Gastroesophageal sphincter (tissue), 4 donors: ENCODE measurements at regions not wholly inside any gene's neighbourhood (a gene's known extent, or its start where the extent isn't known, plus 50 kb on each side); places are given as distances from the start of the nearest gene placed in this dataset.

Experiments
- ATAC-seq: fragments of 150-250 bp; one replicate; pipeline ENCODE4 v1.9.1; 2016; ENCODE audit warnings: mild to moderate bottlenecking, moderate library complexity
- H3K27ac ChIP-seq, 4 donors: fragments of 200-600 bp; sonication (generic) in 3 of 4; 1 replicate in 3 of 4; 2 replicates in 1 of 4; pipeline ENCODE4 v1.5.1; 2016 to 2019
- H3K27me3 ChIP-seq: fragments of 200-600 bp; sonication (generic); one replicate; pipeline ENCODE4 v1.5.1; 2019
- H3K36me3 ChIP-seq, 2 donors: fragments of 200-600 bp; sonication (generic); one replicate each; pipeline ENCODE4 v1.5.1; 2019; ENCODE audit warnings: control low read depth in 1 of 2
- H3K4me1 ChIP-seq, 3 donors: fragments of 200-600 bp; sonication (generic); 1 replicate in 2 of 3; 2 replicates in 1 of 3; pipeline ENCODE4 v1.5.1; 2016 to 2019; ENCODE audit warnings: control low read depth in 2 of 3
- H3K4me3 ChIP-seq, 2 donors: fragments of 200-600 bp; sonication (generic); one replicate each; pipeline ENCODE4 v1.5.1; 2019; ENCODE audit warnings: mild to moderate bottlenecking in 1 of 2, moderate library complexity in 1 of 2
- H3K9me3 ChIP-seq, 3 donors: fragments of 200-600 bp; sonication (generic); one replicate each; pipeline ENCODE4 v1.5.1; 2017 to 2019; ENCODE audit warnings: control low read depth in 2 of 3
- CTCF ChIP-seq, 4 experiments: fragments of 200-600 bp in 2 of 4; fragments of 450-650 bp in 2 of 4; sonication (generic) in 1 of 4; IDR thresholded peaks; one replicate each; pipeline ENCODE4 v1.5.1; 2017 to 2019; ENCODE audit warnings: antibody characterized with exemption in 4 of 4, mild to moderate bottlenecking in 2 of 4, moderate library complexity in 2 of 4
- EP300 ChIP-seq: sonication (generic); formaldehyde crosslinking; IDR thresholded peaks from one replicate; pipeline ENCODE4 v1.6.1; 2017; ENCODE audit warnings: antibody characterized with exemption, mild to moderate bottlenecking
- POLR2A ChIP-seq, 2 donors: fragments of 450-650 bp; IDR thresholded peaks; one replicate each; pipeline ENCODE4 v1.6.1; 2017; ENCODE audit warnings: antibody characterized with exemption in 2 of 2, mild to moderate bottlenecking in 2 of 2, moderate library complexity in 1 of 2
- POLR2AphosphoS5 ChIP-seq: sonication (generic); formaldehyde crosslinking; IDR thresholded peaks from one replicate; pipeline ENCODE4 v1.6.1; 2017; ENCODE audit warnings: antibody characterized with exemption
- WGBS, 2 donors: methylation state at CpG; one replicate each; pipeline ENCODE4 v1.1.5; 2018; ENCODE audit warnings: low coverage in 1 of 2; 5-methylcytosine and 5-hydroxymethylcytosine counted together

GRCh38 chr10:4231439-4231838, 446.4 kb upstream of the KLF6 start:
- Histone ChIP-seq H3K27ac (no peak overlapping the region), H3K4me1 (no peaks in the 10 kb centered on the region), H3K36me3 (no peaks in the 10 kb centered on the region), H3K4me3 (no peak overlapping the region), H3K27me3 (no peaks in the 10 kb centered on the region), H3K9me3 (peaks cover 0 to 9% (median 0%) of the 10 kb centered on the region in 3 donors)
- TF ChIP-seq POLR2AphosphoS5 = no peak
- TF ChIP-seq CTCF (IDR thresholded peaks at IDR 0.05) = no peak
- no peak for TF ChIP-seq POLR2A (IDR thresholded peaks at IDR 0.05)
- no peak for TF ChIP-seq EP300
- 83% methylated on average over 5 of the region's 7 CpGs; no CpG with 5 or more reads in 1 of the 2 donors for WGBS, 2 donors
- no peak for ATAC-seq

- no peaks in the 10 kb centered on the region for H3K4me1 ChIP-seq
- WGBS, 2 donors = 88 to 96% methylated on average over 1 of the region's 1 CpG
- H3K4me3 ChIP-seq = no peak overlapping the region
- H3K36me3 ChIP-seq = no peaks in the 10 kb centered on the region
- no peak for ATAC-seq
- no peak overlapping the region for H3K27ac ChIP-seq
- peaks cover 0 to 9% (median 0%) of the 10 kb centered on the region in 3 donors for H3K9me3 ChIP-seq
- TF ChIP-seq CTCF (IDR thresholded peaks at IDR 0.05) (no peak), EP300 (no peak), POLR2A (IDR thresholded peaks at IDR 0.05) (no peak), POLR2AphosphoS5 (no peak)
- no peaks in the 10 kb centered on the region for H3K27me3 ChIP-seq
These were observed 445.0 kb upstream of the KLF6 start for GRCh38 chr10:4230036-4230435.

GRCh38 chr10:4229106-4229505, 444.1 kb upstream of the KLF6 start:
- no peaks in the 10 kb centered on the region for H3K27me3 ChIP-seq
- no peak for ATAC-seq
- H3K27ac ChIP-seq = no peak overlapping the region
- no peaks in the 10 kb centered on the region for H3K4me1 ChIP-seq
- no peaks in the 10 kb centered on the region for H3K36me3 ChIP-seq
- peaks cover 0 to 9% (median 0%) of the 10 kb centered on the region in 3 donors for H3K9me3 ChIP-seq
- no peak for TF ChIP-seq CTCF (IDR thresholded peaks at IDR 0.05)
- TF ChIP-seq EP300 = no peak
- no peak for TF ChIP-seq POLR2AphosphoS5
- no peak for TF ChIP-seq POLR2A (IDR thresholded peaks at IDR 0.05)
- 87 to 88% methylated on average over 4 to 5 of the region's 5 CpGs for WGBS, 2 donors
- no peak overlapping the region for H3K4me3 ChIP-seq

- TF ChIP-seq CTCF (IDR thresholded peaks at IDR 0.05) (no peak), POLR2A (IDR thresholded peaks at IDR 0.05) (no peak), EP300 (no peak), POLR2AphosphoS5 (no peak)
- Histone ChIP-seq H3K4me1 (no peaks in the 10 kb centered on the region), H3K36me3 (no peaks in the 10 kb centered on the region), H3K9me3 (peaks cover 0 to 4% (median 0%) of the 10 kb centered on the region in 3 donors), H3K4me3 (no peak overlapping the region), H3K27ac (no peak overlapping the region), H3K27me3 (no peaks in the 10 kb centered on the region)
- no peak for ATAC-seq
These were observed 442.6 kb upstream of the KLF6 start for GRCh38 chr10:4227586-4227985.

GRCh38 chr10:4226941-4227540, 442.0 kb upstream of the KLF6 start:
- TF ChIP-seq EP300 = no peak
- H3K9me3 ChIP-seq = no peaks in the 10 kb centered on the region
- no peaks in the 10 kb centered on the region for H3K36me3 ChIP-seq
- no peak overlapping the region for H3K27ac ChIP-seq
- H3K27me3 ChIP-seq = no peaks in the 10 kb centered on the region
- no peaks in the 10 kb centered on the region for H3K4me1 ChIP-seq
- ATAC-seq = no peak
- WGBS, 2 donors = 92 to 94% methylated on average over 4 of the region's 4 CpGs
- H3K4me3 ChIP-seq = no peak overlapping the region
